ENCODE measurements at regions not wholly inside any gene's neighbourhood (a gene's known extent, or its start where the extent isn't known, plus 50 kb on each side); places are given as distances from the start of the nearest gene placed in this dataset.

GRCh38 chr2:106257830-106258229 is 63.7 kb upstream of the UXS1 start:
- Histone ChIP-seq H3K4me1 (ENCODE audit: control insufficient read depth in 1 of 2, insufficient read depth in 2 of 2, low read length in 2 of 2) (no peaks in the 10 kb centered on the region), H3K36me3 (ENCODE audit: control insufficient read depth in 1 of 2, insufficient read depth in 2 of 2, low read length in 2 of 2) (no peaks in the 10 kb centered on the region), H4K20me1 (ENCODE audit: insufficient read depth) (no peaks in the 10 kb centered on the region), H3K9ac (ENCODE audit: low read length) (no peak overlapping the region), H3K79me2 (ENCODE audit: insufficient read depth, low read length) (no peaks in the 10 kb centered on the region), H2AFZ (ENCODE audit: low read depth, low read length, poor library complexity, severe bottlenecking) (no peak overlapping the region), H3K9me3 (ENCODE audit: control insufficient read depth in 1 of 2, insufficient read depth in 1 of 2, low read depth in 1 of 2, low read length in 2 of 2) (no peaks in the 10 kb centered on the region), H3K4me2 (ENCODE audit: low read length) (no peak overlapping the region), H3K4me3 (replicated peaks in 1 of 2; ENCODE audit: low read depth in 1 of 2, low read length in 2 of 2) (no peak overlapping the region), H3K27ac (ENCODE audit: low read depth, low read length) (no peak overlapping the region), H3K9me2 (ENCODE audit: insufficient read depth) (no peaks in the 10 kb centered on the region), H3K27me3 (ENCODE audit: insufficient read depth, low read length) (no peaks in the 10 kb centered on the region)
- no peak for ATAC-seq
- DNase-seq (ENCODE audit: low read depth, low spot score), result no peak
- POLR2A ChIA-PET, result no interaction called here
- BruUV-seq (replicated peaks), result no TSS peak
- CTCF ChIA-PET, result no interaction called here
- RAD21 ChIA-PET (ENCODE audit: low non-redundant PET in 1 of 2, low total read pairs in 2 of 2, uncharacterized antibody in 2 of 2, unreplicated experiment in 2 of 2), result no interaction called here
- TF ChIP-seq SP1 (IDR thresholded peaks at IDR 0.05; ENCODE audit: low read depth), result no peak
- TF ChIP-seq, protein P1, sequence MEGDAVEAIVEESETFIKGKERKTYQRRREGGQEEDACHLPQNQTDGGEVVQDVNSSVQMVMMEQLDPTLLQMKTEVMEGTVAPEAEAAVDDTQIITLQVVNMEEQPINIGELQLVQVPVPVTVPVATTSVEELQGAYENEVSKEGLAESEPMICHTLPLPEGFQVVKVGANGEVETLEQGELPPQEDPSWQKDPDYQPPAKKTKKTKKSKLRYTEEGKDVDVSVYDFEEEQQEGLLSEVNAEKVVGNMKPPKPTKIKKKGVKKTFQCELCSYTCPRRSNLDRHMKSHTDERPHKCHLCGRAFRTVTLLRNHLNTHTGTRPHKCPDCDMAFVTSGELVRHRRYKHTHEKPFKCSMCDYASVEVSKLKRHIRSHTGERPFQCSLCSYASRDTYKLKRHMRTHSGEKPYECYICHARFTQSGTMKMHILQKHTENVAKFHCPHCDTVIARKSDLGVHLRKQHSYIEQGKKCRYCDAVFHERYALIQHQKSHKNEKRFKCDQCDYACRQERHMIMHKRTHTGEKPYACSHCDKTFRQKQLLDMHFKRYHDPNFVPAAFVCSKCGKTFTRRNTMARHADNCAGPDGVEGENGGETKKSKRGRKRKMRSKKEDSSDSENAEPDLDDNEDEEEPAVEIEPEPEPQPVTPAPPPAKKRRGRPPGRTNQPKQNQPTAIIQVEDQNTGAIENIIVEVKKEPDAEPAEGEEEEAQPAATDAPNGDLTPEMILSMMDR (IDR thresholded peaks at IDR 0.05 in 2 of 3, conservative IDR thresholded peaks at IDR 0.05 in 1 of 3; ENCODE audit: borderline replicate concordance in 1 of 3, insufficient read depth in 1 of 3, low read depth in 2 of 3, low read length in 2 of 3), result no peak
- no peak for TF ChIP-seq MAX (IDR thresholded peaks at IDR 0.05)
- TF ChIP-seq SRF (IDR thresholded peaks at IDR 0.05; ENCODE audit: low read depth), result no peak
- no peak for TF ChIP-seq RAD21 (IDR thresholded peaks at IDR 0.05; ENCODE audit: low read depth)
- no peak for TF ChIP-seq EGR1 (IDR thresholded peaks at IDR 0.05; ENCODE audit: low read depth)
- no peak for TF ChIP-seq SIN3A (IDR thresholded peaks at IDR 0.05; ENCODE audit: low read depth)
- no peak for TF ChIP-seq CEBPB (IDR thresholded peaks at IDR 0.05; ENCODE audit: low read depth)
- TF ChIP-seq ATF3 (IDR thresholded peaks at IDR 0.05), result no peak
- TF ChIP-seq TCF7L2 (IDR thresholded peaks at IDR 0.05; ENCODE audit: borderline replicate concordance, extremely low read depth, insufficient read depth, insufficient read length), result no peak
- TF ChIP-seq CBX3 (IDR thresholded peaks at IDR 0.05; ENCODE audit: low read depth), result no peak
- TF ChIP-seq POLR2A (IDR thresholded peaks at IDR 0.05; ENCODE audit: borderline replicate concordance, extremely low read depth, insufficient read depth, insufficient read length), result no peak
- no peak for TF ChIP-seq YY1 (IDR thresholded peaks at IDR 0.05; ENCODE audit: extremely low read depth, insufficient replicate concordance, low read depth, low read length)
- TF ChIP-seq FOSL1 (IDR thresholded peaks at IDR 0.05; ENCODE audit: low read depth), result no peak
- intact Hi-C loops (cut with micrococcal nuclease), result loop anchor here (10.0 kb wide), 1 partner anchor 153 kb away; no protein-coding TSS in a partner anchor
